HG03432 (cell line): ENCODE measurements at regions not wholly inside any gene's neighbourhood (a gene's known extent, or its start where the extent isn't known, plus 50 kb on each side); places are given as distances from the start of the nearest gene placed in this dataset.

ENCODE experiments used
- ATAC-seq: cut with Tn5 transposase; IDR thresholded peaks from one replicate; pipeline ENCODE4 v1.9.1; 2021; ENCODE audit warnings: mild to moderate bottlenecking, moderate library complexity; ENCODE audit not compliant: unreplicated experiment

DNA sequence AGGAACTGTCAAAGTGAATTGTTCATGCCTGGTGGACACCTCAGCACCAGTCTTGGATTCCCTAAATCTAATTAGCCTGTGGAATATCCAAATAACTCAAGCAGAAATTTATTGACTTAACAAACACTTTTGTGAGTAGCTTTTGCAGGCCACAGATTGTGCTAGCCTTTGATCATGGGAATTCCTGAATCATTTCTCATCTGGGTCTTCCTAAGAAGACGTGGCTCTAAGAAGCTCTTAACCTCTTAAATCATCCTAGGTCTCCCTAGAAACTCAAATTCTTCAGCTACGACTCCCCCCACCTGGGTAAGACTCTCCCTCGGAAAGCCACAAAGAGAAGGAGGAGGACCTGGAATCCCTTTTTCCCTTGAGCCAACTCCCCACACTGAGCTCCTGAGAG is 53.8 kb upstream of the PSEN2 start:
- no peak for ATAC-seq

DNA sequence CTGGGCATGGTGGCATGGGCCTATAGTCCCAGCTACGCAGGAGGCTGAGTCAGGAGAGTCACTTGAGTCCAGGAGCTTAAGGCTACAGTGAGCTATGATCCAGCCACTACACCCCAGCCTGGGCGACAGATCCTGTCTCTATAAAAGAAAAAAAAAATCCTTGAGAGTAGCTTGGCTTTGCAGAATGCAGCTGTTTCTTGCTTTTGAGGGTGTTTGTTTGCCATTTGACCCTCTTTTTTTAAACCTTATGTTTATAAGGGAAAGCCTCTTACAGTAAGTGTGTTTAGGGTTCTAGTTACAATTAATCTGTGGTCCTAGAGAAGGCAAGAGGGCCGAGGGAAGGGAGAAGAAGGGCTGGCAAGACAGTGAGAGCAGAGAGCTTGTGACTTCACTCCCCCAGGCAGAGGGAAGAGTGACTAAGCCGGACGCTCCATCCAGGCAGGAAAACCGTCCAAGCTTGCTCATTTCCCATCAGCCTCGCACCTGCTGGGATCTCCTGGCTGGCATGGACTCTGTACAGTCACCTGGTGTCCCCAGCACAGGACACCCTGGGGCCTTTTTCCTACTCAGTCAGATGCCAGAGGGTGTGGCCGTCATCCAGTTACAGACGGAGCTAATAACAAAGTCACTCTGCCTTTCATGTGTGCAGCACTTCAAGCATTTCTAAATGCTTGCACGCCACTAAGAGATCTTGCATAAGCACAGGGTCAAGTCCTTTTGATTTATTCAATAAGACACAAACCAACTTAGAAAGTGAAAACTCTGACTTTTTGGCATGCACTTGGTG is 55.5 kb upstream of the PSEN2 start:
- no peak for ATAC-seq

DNA sequence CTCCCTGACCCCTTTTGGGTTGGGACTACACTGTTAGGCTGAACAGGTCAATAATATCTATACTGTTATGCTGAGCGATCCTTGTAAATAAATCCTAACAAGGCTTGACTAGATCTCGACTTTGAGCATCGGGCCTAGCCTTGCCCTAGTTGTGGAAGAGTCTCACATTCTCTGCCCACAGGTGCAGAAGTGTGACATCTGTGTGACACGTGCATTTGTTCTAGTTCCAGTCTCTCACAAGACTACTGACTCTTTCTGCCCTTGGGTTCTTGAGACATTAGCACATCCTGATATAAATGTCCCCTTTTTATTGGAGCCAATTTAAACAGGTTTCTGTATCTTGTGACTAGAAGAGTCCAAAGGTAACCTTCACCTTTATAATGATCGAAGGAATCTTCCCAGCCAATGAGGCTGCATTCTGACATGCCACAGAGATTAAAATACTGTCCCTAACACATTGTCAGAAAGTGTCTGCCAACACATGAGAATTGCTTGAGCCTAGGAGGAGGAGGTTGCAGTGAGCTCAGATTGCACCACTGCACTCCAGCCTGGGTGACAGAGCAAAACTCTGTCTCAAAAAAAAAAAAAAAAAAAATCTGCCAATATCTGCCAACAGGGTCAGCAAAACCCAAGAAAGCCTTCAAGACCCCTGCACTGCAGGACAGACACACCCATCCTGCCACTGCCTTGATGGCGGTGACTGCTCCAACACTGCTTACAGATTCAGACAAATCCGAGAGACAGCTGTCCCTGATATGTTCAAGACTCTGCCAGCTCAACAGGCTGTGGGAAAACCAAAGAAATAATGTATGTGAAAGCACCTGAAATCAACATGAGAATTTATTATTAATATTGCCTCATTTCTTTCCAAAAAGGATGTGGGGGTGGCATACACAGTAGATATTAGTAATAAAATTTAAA is 56.5 kb upstream of the PSEN2 start:
- ATAC-seq = no peak

DNA sequence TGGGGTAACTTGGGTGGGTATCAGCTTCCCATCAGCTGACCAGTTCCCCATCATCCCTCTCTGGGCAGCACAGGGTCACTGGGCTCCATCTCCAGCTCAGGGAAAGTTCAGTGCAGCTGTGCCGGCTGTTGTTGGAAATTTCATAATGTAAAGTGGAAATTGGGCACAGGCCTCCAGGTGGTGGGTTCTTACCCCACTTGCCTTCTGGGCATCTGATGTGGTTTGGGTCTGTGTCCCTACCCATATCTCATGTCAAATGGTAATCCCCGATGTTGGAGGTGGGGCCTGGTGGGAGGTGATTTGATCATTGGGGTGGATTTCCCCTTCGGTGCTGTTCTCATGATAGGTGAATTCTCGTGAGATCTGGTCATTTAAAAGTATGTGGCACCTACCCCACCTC is 59.7 kb upstream of the PSEN2 start:
- no peak for ATAC-seq

DNA sequence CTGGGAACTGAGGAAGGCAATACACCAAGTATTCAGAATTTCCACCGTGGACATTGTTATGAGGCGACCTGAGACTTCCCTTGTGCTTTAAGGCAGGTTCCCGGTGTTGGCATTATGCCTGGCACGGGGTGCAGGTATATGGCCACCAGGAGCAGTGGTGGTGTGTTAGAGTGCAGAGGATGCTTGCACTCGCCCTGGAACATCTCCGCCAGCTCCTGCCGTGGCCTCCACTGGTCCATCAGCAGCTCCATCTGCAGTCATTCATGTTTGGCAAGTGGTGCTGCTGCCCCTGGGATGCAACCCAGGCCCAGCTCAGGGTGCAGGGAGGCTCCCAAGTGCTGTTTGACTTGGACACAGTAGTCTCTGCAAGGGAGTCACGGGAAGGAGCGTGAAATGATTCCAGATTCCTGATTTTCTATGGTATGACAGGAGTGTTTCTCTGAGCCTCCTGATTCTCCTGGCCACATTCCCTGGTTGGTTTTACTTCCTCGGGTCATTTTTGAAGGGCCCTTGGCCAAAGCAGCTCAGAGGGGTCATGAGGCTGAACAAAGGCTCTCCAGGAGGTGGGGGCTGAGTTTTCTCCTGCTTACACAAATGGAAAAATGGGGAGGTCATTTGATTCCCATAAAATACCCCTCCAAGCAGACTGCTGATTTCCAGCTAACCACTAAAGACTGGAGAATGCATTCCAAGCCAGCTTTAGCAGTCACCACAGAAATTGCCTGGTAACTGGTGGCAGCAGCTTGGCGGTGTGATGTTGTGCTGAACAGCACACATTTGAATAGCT is 60.4 kb upstream of the PSEN2 start:
- ATAC-seq = no peak

DNA sequence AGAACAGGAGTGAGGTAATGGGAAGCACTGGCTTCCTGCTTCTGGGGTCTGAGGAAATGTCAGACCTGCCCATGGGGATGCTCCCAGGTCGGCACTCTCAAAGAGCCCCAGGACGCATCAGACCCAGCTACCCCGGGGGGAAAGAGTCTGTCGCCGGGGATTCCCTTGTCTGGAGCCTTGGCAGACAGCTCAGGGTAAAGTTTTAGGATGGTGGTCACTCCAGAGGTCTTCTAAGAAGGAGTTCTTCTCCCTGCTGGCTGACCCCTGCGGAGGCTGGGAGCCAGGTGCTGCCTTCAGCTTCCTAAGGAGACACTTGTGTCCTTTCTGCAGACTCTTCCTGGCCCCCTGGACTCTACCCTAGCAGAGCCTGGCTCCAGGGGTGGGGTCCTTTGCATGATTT is 61.9 kb upstream of the PSEN2 start:
- ATAC-seq = no peak

DNA sequence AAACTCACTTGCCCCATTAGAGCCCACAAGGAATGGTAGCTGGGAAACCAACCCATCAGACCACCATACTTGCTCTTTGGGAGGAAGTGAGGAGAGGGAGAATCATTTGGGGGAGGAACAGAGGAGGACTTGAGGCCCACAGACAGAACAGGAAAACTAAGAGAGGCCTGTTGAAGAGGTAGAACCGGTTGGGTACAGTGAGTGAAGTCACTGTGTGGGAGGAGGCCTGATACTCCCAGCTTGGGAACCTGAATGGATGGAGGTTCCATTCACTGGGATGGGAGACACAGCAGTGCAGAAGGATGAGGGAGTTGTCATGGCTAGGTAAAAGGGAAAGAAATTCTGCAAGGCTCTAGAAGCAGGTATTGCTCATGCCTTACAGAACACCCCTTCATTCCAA is 63.4 kb upstream of the PSEN2 start:
- no peak for ATAC-seq

DNA sequence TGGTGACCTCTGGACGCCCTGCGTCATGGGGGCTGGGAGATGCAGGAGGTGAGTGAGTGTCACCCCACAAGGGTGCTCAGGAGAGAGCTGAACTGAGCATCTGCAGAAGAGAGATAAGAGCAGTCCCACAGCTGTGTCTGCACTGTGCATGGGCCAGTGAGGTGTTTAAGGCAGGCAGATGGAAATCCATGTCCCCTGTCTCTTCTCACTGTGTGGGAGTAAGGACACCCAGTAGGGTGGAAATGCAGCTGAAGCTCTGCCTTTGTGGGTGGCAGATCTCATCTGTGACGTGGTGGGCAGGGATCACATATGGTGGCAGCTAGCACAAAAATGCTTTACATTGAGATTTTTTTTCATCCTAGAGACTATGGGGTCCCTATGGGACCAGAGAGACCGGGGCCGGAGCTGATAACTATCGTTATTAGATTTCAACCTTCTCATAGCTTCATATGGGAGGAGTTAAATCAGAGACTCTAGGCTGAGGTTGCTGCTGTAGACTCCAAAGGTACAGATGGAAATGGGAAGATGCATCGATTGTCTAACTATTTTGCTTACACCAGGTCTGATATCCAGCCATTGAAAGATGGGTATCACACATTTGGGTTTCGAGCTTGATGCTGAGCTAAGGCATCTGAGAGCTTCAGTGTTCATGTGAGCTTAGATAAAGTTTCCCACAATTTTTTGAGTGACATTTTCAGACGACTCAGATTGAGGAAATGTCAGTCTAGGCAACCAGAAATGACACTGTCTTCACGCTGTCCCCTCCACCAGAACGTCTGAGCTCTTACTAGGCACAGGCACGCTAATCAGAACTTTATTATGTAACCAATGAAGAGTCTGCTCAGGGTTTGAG is 65.3 kb upstream of the PSEN2 start:
- ATAC-seq = no peak

DNA sequence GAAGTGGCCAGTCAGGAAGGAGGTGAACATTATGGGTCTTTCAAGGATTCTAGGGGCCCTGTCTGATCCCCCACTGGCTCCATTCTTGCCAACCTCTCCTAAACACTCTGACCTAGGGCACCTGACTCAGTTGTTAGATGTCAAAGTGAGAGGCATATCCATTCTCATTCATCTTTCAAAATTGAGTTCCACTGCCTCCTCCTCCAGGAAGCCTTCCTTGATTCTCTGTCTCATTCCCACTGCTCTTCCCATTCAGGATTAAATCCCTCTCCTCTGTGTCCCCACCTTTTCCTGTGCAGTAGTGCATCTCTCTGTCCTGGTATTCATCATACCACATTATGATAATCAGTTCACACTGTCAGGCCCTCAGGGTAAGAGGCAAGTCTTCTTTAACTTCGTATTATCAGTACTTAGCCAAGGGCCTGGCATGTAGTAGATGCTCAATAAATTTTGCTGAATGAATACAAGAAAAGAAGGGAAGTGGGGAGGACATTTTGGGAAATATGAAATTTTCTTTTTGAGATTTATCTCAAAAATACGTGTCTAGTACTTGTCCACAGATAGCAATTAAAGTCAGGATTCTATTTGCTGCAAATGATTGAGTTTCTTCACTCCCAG is 61.8 kb upstream of the ITPKB start:
- no peak for ATAC-seq

DNA sequence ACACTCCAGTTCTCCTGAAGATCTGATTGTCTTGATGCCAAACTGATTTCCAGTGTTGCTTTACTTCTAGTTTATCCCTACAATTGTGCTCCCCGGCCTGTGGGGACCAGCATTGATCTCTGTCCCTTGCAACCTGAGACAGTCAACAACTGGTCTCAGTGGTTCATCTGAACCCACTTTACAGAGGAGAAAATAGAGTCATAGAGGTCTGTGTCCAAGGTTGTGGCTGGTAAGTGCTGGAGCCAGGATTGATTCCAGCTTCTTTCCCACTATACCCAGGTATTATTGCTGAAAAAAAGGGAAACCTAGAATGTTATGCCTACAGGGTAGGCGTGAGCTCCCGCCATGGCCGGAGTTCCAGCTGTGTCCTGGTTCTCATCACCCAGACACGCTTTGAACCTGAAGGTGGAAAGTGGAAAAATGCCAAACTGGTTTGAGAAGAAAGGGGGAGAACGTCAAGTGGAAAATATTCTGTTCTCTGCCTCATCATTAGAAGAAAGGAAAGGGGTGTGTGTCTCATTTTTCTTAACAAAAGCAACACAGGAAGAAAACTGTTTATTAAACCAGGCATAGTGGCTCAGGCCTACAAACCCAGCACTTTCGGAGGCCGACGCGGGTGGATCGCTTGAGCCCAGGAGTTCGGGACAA is 60.7 kb upstream of the ITPKB start:
- ATAC-seq = no peak

DNA sequence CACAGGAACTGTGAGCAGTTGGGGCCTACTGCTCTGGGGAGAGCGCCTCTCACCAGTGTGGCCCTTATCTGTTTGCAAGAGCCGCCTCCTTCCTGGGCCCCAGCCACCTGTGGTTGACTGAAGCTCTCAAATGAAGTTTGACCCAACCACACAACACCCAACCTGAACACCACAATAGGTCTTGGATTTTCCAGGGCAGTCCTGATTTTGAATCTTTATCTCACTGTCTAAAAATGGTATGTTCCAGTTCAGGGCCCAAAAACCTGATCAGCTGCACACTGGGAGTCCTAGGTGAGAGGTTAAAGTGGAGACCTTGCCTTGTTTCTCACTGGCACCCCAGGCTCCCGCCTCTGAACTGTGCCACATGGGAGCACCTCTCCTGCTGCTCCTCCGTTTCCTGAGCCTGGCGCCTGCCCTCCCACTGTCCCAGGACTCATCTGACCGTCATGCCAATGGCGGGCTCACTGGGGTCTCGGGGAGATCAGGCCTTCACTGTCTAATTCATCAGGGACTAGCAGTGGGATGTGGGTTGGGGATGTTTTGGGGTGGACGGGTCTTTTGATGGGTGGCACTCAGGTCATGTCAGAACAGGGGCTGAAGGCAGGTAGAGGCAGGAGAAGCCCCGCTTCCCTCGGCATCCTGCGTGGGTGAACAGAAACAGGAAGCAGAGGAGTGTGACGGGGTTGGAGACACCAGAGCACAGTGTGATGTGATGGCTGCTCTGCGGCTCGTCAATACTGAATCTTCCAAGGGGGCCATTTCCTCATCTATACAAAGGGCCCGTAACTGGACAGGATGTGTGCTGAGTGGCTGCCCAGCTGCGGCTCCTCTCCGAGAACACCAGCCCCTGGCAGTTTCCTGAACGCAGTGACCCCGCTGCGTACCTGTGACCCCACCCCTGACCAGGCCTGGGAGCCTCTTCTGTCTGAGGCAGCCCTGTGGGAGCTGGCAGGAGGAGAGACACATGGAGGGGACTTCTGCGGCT is 59.6 kb upstream of the ITPKB start:
- ATAC-seq = peak; percentile 77

DNA sequence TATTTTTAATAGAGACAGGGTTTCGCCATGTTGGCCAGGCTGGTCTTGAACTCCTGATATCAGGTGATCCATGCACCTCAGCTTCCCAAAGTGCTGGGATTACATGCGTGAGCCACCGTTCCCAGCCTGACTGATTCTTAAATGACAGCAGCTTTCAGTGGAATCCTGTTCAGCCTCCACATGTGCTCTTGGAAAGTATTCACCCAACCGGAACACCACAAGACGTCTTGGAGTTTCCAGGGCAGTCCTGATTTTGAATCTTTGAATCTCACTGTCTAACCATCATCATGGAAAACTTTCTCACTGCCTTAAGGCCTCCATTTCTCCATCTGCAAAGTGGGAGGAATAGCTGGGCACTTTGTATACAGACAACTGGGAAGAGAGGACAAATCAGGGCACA is 58.1 kb upstream of the ITPKB start:
- no peak for ATAC-seq

DNA sequence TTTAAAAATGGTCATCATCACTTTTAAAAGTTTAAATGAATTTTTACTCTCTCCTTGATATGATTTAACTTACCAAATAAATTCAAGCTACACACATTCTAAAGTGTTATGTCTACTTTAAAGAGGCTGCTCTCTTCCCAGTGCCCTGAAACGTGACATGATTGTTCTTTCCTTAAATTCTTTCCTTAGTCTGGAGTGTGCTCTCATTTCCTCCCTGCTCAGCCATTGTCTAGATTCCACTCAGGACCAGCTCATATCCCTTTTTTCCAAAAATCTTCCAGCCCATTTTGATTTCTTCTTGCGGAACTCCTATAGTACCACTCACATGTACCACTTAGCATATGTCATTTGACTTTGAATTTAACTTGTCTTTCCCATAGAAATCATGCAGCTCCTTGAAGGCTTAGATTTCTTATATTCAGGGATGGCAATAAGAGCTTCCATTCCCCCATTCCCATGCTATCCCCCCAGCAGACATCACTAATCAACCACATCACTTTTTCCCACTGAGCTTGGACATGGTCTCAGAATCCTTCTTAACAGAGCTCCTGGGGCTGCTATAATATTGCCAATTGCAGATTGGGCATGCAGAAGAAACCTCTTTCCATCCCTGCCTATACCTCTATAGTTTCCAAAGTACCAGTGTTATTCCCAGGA is 54.7 kb upstream of the ITPKB start:
- ATAC-seq = no peak

DNA sequence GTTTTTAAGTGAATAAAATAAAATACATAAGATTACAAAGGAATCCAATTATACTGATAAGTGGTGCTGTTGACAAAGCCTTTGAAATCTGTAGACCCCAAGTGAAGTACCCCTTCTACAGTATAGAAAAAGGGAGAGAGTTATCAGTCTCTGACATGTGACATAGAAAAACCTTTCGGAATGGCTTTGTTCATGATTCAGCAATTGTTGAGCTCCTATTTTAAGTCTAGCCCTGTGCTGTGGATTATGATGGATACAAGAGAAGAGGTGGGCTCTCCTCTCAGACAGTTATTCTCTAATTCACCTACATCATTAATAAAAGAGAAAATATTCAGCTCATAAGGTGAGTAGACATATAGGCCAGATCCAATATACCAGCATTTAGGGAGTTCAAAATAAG is 53.3 kb upstream of the ITPKB start:
- no peak for ATAC-seq

DNA sequence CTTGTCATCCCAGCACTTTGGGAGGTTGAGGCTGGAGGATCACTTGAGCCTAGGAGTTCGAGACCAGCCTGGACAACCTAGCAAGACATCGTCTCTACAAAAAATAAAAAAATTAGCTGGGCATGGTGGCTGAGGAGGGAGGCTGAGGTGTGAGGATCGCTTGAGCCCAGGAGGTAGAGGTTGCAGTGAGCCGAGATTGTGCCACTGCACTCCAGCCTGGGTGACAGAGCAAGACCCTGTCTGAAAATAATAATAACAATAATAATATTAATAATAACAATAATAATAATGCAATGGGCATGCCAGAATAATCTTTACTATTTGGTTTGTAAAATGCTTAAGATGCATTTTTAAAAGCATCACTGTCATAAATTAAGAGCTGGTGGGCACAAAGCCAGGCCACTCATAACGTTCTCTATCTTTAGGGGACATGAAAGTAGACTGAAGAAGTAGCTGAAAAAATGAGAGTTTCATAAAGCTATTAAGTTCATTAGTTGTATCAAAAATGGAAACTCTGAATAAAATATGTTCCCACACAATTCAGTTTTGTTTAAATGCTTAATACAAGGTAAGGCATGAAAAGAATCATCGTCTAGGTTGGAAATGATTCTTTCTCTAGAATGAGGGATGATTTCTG is 51.6 kb upstream of the ITPKB start:
- no peak for ATAC-seq

DNA sequence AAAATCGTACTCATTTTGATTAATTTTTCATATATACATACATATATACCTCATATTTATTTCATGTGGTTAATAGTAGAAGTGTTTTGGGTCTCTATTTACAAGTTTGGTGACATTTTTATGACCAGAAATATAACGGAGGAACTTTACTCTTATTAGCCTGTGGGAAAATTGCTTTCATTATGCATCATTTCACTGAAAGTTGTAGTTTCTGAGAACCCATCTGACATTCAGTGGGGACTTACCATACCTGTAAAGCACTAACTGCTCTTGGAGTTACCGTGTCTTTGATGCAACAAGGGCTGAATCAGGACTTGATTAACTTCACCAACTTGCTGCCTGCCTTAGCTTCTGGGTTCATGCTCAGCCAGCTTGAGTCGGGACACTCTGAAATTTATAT is 49.9 kb upstream of the ITPKB start:
- peak; percentile 62 for ATAC-seq
